Thyroid gland (tissue), 4 donors: ENCODE measurements at regions not wholly inside any gene's neighbourhood (a gene's known extent, or its start where the extent isn't known, plus 50 kb on each side); places are given as distances from the start of the nearest gene placed in this dataset.

Experiments used
- DNase-seq, 2 donors: peaks; one replicate each; pipeline ENCODE4 v3.0.0-alpha.2; 2019
- H3K27ac ChIP-seq, 3 donors: fragments of 200-600 bp; sonication (generic); 1 replicate in 2 of 3; 2 replicates in 1 of 3; pipeline ENCODE4 v1.5.1; 2016 to 2019; ENCODE audit warnings: mild to moderate bottlenecking in 1 of 3, moderate library complexity in 1 of 3
- H3K27me3 ChIP-seq: fragments of 200-600 bp; sonication (generic); one replicate; pipeline ENCODE4 v1.5.1; 2019
- H3K36me3 ChIP-seq, 2 donors: fragments of 200-600 bp; sonication (generic); one replicate each; pipeline ENCODE4 v1.5.1; 2016 to 2019
- H3K4me1 ChIP-seq, 2 donors: fragments of 200-600 bp; sonication (generic); one replicate each; pipeline ENCODE4 v1.5.1; 2017 to 2019
- H3K4me3 ChIP-seq, 3 donors: fragments of 200-600 bp; sonication (generic); replicated peaks in 1 of 3; 1 replicate in 2 of 3; 2 replicates in 1 of 3; pipeline ENCODE4 v1.5.1; 2016; ENCODE audit warnings: mild to moderate bottlenecking in 1 of 3
- H3K9me3 ChIP-seq: fragments of 200-600 bp; sonication (generic); one replicate; pipeline ENCODE4 v1.5.1; 2017
- CTCF ChIP-seq, 6 experiments: fragments of 200-600 bp in 3 of 6; fragments of 450-650 bp in 3 of 6; sonication (generic) in 3 of 6; IDR thresholded peaks; one replicate each; pipeline ENCODE4 v1.5.1; 2016 to 2019; ENCODE audit warnings: antibody characterized with exemption in 6 of 6, mild to moderate bottlenecking in 2 of 6, inconsistent platforms in 1 of 6, moderate library complexity in 1 of 6
- POLR2A ChIP-seq, 2 donors: fragments of 450-650 bp; IDR thresholded peaks; one replicate each; pipeline ENCODE4 v1.6.1; 2017; ENCODE audit warnings: antibody characterized with exemption in 2 of 2, mild to moderate bottlenecking in 2 of 2, moderate library complexity in 1 of 2
- WGBS, 2 donors: methylation state at CpG; one replicate each; pipeline ENCODE4 v1.1.5; 2017; 5-methylcytosine and 5-hydroxymethylcytosine counted together
- intact Hi-C: fragments of 100-400 bp; cut with DNase I; formaldehyde crosslinking; loops from one replicate; pipeline ENCODE4 v1.15.1; 2023

- WGBS, 2 donors = 70 to 80% methylated on average over 3 to 5 of the region's 5 CpGs
- no peak overlapping the region for H3K4me3 ChIP-seq
- H3K27ac ChIP-seq = no peak overlapping the region
- DNase-seq = no peak
- no peaks in the 10 kb centered on the region for H3K4me1 ChIP-seq
- no peaks in the 10 kb centered on the region for H3K36me3 ChIP-seq
- intact Hi-C loops = no loop called here
- H3K27me3 ChIP-seq = no peaks in the 10 kb centered on the region
- H3K9me3 ChIP-seq = no peaks in the 10 kb centered on the region
- TF ChIP-seq CTCF (IDR thresholded peaks at IDR 0.05) (no peak), POLR2A (IDR thresholded peaks at IDR 0.05) (no peak)
Measured at GRCh38 chr5:15132816-15133405, 261.3 kb upstream of the ANKH start.

GRCh38 chr5:15131909-15132308 lies 260.3 kb upstream of the ANKH start:
- Histone ChIP-seq H3K27me3 (no peaks in the 10 kb centered on the region), H3K4me3 (no peak overlapping the region), H3K27ac (no peak overlapping the region), H3K4me1 (no peaks in the 10 kb centered on the region), H3K9me3 (no peaks in the 10 kb centered on the region), H3K36me3 (no peaks in the 10 kb centered on the region)
- WGBS, 2 donors = 97 to 100% methylated on average over 2 to 5 of the region's 5 CpGs
- no peak for DNase-seq
- TF ChIP-seq CTCF (IDR thresholded peaks at IDR 0.05) (no peak), POLR2A (IDR thresholded peaks at IDR 0.05) (no peak)
- intact Hi-C loops = no loop called here

- WGBS, 2 donors = 53 to 61% methylated on average over 2 of the region's 2 CpGs
- H3K27me3 ChIP-seq = no peaks in the 10 kb centered on the region
- H3K27ac ChIP-seq = no peak overlapping the region
- intact Hi-C loops = no loop called here
- no peak overlapping the region for H3K4me3 ChIP-seq
- H3K4me1 ChIP-seq = no peaks in the 10 kb centered on the region
- H3K36me3 ChIP-seq = no peaks in the 10 kb centered on the region
- H3K9me3 ChIP-seq = no peaks in the 10 kb centered on the region
- TF ChIP-seq CTCF (IDR thresholded peaks at IDR 0.05) = no peak
- no peak for TF ChIP-seq POLR2A (IDR thresholded peaks at IDR 0.05)
- DNase-seq = no peak
Measured at GRCh38 chr5:15124871-15125568, 253.4 kb upstream of the ANKH start.

GRCh38 chr5:15124461-15124860 lies 252.9 kb upstream of the ANKH start:
- intact Hi-C loops = no loop called here
- H3K4me3 ChIP-seq = no peak overlapping the region
- H3K27ac ChIP-seq = no peak overlapping the region
- H3K4me1 ChIP-seq = no peaks in the 10 kb centered on the region
- H3K27me3 ChIP-seq = no peaks in the 10 kb centered on the region
- H3K9me3 ChIP-seq = no peaks in the 10 kb centered on the region
- no peaks in the 10 kb centered on the region for H3K36me3 ChIP-seq
- TF ChIP-seq CTCF (IDR thresholded peaks at IDR 0.05) (no peak), POLR2A (IDR thresholded peaks at IDR 0.05) (no peak)
- no peak for DNase-seq
- 77 to 82% methylated on average over 3 of the region's 3 CpGs for WGBS, 2 donors

DNA sequence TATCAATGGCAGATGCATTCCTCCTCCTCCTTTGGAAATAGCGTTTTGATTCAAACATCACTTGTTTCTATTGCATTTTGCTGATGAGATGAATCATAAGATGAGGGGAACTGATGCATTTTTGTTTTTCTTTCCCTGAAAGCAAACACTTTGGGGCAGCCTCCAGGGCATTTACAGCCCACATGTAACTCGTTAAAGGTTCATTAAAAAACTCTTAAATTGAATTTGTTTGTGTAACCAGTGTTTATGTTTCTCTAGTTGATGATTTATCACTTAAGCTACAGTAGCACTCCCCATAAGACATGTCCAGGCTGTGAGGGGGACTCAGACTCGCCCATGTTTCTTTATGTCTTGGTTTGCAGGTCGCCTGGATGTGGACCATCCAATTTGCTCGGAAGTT lies 246.1 kb upstream of the ANKH start:
- H3K4me1 ChIP-seq = no peaks in the 10 kb centered on the region
- no peaks in the 10 kb centered on the region for H3K27me3 ChIP-seq
- H3K4me3 ChIP-seq = no peak overlapping the region
- no peaks in the 10 kb centered on the region for H3K36me3 ChIP-seq
- H3K9me3 ChIP-seq = no peaks in the 10 kb centered on the region
- intact Hi-C loops = no loop called here
- H3K27ac ChIP-seq = no peak overlapping the region
- DNase-seq = no peak
- WGBS, 2 donors = 27% methylated on average over 5 of the region's 5 CpGs
- no peak for TF ChIP-seq CTCF (IDR thresholded peaks at IDR 0.05)
- no peak for TF ChIP-seq POLR2A (IDR thresholded peaks at IDR 0.05)
